ENCODE measurements at regions not wholly inside any gene's neighbourhood (a gene's known extent, or its start where the extent isn't known, plus 50 kb on each side); places are given as distances from the start of the nearest gene placed in this dataset.

DNA sequence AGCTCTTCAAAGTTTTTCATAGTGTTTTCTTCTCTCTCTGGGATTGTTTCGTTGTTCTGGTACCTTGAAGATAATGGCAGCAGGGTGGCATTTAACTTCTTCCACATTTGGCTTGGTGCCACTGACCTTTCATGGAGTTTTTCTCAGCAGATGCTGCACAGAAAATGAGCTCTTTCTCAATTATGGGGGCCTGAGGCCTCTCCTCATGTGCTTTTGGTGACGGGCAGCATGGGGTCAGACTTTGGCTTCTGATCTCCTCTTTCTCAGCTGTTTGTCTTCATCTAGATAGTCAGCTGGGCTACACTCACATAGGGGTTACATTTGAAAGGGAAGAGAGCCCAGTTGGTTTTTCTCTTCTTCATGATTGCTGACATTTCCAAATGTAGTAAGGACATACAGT is 76.3 kb downstream of the FAT3 start:
- Histone ChIP-seq H3K4me3 (no peak overlapping the region), H3K27ac (no peak overlapping the region), H3K36me3 (no peaks in the 10 kb centered on the region), H3K27me3 (no peaks in the 10 kb centered on the region), H3K9me3 (no peaks in the 10 kb centered on the region), H3K4me1 (no peaks in the 10 kb centered on the region)
- no peak for DNase-seq (ENCODE audit: low spot score in 2 of 2)
- WGBS, 2 donors, result 73 to 81% methylated on average over 2 of the region's 2 CpGs
- no peak for TF ChIP-seq POLR2A (IDR thresholded peaks at IDR 0.05)
- TF ChIP-seq, protein P1, sequence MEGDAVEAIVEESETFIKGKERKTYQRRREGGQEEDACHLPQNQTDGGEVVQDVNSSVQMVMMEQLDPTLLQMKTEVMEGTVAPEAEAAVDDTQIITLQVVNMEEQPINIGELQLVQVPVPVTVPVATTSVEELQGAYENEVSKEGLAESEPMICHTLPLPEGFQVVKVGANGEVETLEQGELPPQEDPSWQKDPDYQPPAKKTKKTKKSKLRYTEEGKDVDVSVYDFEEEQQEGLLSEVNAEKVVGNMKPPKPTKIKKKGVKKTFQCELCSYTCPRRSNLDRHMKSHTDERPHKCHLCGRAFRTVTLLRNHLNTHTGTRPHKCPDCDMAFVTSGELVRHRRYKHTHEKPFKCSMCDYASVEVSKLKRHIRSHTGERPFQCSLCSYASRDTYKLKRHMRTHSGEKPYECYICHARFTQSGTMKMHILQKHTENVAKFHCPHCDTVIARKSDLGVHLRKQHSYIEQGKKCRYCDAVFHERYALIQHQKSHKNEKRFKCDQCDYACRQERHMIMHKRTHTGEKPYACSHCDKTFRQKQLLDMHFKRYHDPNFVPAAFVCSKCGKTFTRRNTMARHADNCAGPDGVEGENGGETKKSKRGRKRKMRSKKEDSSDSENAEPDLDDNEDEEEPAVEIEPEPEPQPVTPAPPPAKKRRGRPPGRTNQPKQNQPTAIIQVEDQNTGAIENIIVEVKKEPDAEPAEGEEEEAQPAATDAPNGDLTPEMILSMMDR (IDR thresholded peaks at IDR 0.05), result no peak
- no peak for TF ChIP-seq EP300 (IDR thresholded peaks at IDR 0.05)

DNA sequence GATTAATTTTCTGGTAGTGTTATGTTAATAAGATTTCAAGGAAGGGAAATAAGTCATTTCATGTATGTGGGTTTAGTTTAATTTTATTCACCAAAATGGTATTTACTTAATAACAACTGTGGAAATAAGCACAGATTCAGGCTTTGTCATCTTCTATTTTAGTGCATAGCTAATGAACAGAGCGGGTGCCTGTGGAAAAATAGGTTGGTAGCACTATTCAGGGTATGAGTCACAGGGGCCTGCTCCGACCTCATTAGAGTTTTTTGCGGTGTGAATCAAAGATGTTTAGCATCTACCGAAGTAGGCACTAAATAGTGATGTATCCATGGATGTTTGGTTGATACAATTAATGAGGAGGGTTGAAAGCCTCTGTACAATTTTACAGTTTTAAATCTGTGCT is 78.2 kb downstream of the FAT3 start:
- no peaks in the 10 kb centered on the region for H3K4me1 ChIP-seq
- H3K36me3 ChIP-seq, result no peaks in the 10 kb centered on the region
- no peaks in the 10 kb centered on the region for H3K9me3 ChIP-seq
- H3K4me3 ChIP-seq, result no peak overlapping the region
- DNase-seq (ENCODE audit: low spot score in 2 of 2), result no peak
- H3K27me3 ChIP-seq, result no peaks in the 10 kb centered on the region
- WGBS, 2 donors, result 79 to 80% methylated on average over 4 of the region's 4 CpGs
- no peak for TF ChIP-seq EP300 (IDR thresholded peaks at IDR 0.05)
- TF ChIP-seq, protein P1 (IDR thresholded peaks at IDR 0.05), result no peak
- TF ChIP-seq POLR2A (IDR thresholded peaks at IDR 0.05), result no peak
- no peak overlapping the region for H3K27ac ChIP-seq

DNA sequence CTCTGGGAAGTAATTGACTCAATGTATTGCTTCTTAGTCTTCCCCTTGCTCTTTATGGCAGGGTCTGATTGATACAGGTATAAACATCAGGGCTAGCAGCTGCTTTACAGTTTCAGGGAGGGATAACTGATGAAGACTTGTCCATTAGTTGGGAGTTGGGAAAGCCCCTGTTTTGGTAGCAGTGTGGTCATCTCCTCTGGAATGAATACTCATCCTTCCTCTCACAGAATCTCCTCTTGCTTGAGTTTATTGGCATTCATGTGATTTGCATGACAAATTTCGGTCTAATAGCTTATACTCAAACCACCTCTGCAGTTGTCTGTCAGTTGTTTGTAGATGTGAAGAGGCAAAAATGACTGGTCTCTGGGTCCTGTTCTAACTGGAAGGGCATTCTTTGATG is 79.7 kb downstream of the FAT3 start:
- H3K9me3 ChIP-seq, result no peaks in the 10 kb centered on the region
- no peak for TF ChIP-seq POLR2A (IDR thresholded peaks at IDR 0.05)
- TF ChIP-seq, protein P1 (IDR thresholded peaks at IDR 0.05), result no peak
- TF ChIP-seq EP300 (IDR thresholded peaks at IDR 0.05), result no peak
- WGBS, 2 donors, result 96% methylated on average over 1 of the region's 1 CpG
- no peaks in the 10 kb centered on the region for H3K27me3 ChIP-seq
- no peak for DNase-seq (ENCODE audit: low spot score in 2 of 2)
- H3K27ac ChIP-seq, result no peak overlapping the region
- H3K4me3 ChIP-seq, result no peak overlapping the region
- H3K4me1 ChIP-seq, result peaks cover 0 to 9% (median 0%) of the 10 kb centered on the region in 4 donors
- no peaks in the 10 kb centered on the region for H3K36me3 ChIP-seq

DNA sequence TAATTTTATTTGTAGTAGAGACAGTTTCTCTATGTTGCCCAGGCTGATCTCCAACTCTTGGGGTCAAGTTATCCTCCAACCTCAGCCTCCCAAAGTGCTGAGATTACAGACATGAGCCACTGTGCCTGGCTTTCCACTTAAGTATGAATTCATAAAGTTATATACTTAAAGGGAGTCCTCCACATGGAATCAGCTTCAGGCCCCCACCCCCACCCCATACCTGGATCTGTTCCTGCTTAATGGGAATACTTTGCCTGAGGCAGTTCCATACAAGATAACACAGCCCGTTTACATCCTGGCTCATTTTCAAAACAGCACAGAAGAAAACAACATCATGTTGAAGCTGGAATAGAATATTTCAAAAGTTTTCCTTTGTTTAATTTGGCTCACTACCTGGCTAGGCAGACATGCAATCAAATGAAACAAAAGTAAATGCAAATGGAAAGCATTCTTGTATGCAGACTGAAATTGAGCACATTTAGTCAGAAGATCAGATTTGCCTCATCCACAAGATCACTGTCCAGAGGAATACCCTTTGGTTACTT is 82.4 kb downstream of the FAT3 start:
- no peaks in the 10 kb centered on the region for H3K9me3 ChIP-seq
- TF ChIP-seq, protein P1 (IDR thresholded peaks at IDR 0.05), result no peak
- TF ChIP-seq POLR2A (IDR thresholded peaks at IDR 0.05), result no peak
- TF ChIP-seq EP300 (IDR thresholded peaks at IDR 0.05), result no peak
- H3K27me3 ChIP-seq, result no peaks in the 10 kb centered on the region
- H3K4me3 ChIP-seq, result no peak overlapping the region
- H3K27ac ChIP-seq, result no peak overlapping the region
- DNase-seq (ENCODE audit: low spot score in 2 of 2), result no peak
- WGBS, 2 donors, result 19 to 33% methylated on average over 1 of the region's 1 CpG
- H3K4me1 ChIP-seq, result peaks cover 0 to 14% (median 0%) of the 10 kb centered on the region in 4 donors
- no peaks in the 10 kb centered on the region for H3K36me3 ChIP-seq

DNA sequence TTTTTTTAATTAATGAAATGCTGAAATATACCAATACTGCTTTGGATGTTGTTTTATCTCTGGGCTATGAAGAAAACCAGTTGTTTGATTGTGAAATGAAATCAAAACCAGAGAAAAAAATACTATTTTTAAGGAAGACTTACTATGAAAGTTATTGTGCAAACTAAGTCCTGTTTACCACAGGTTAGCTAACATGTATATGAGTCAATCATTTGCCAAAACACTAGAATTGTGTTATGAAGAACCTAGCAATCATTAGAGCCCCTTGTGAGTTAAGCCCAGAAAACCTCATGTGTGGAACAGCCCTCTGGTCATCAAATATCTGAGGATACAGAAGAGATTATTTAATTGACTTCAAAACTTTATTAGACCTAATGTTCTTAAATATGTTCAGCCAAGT is 83.7 kb downstream of the FAT3 start:
- Histone ChIP-seq H3K36me3 (no peaks in the 10 kb centered on the region), H3K9me3 (no peaks in the 10 kb centered on the region), H3K4me3 (no peak overlapping the region), H3K4me1 (peaks cover 0 to 14% (median 0%) of the 10 kb centered on the region in 4 donors), H3K27me3 (no peaks in the 10 kb centered on the region), H3K27ac (no peak overlapping the region)
- TF ChIP-seq EP300 (IDR thresholded peaks at IDR 0.05) (no peak), POLR2A (IDR thresholded peaks at IDR 0.05) (no peak)
- TF ChIP-seq, protein P1 (IDR thresholded peaks at IDR 0.05), result no peak
- DNase-seq (ENCODE audit: low spot score in 2 of 2), result no peak
